Left colon (tissue), 2 donors: ENCODE measurements at regions not wholly inside any gene's neighbourhood (a gene's known extent, or its start where the extent isn't known, plus 50 kb on each side); places are given as distances from the start of the nearest gene placed in this dataset.
"Not testable (repeated sequence)": the region's sequence is repeated elsewhere in the genome, so short reads cannot be mapped to it uniquely, and the experiment has no call there.

ENCODE experiments used
- ATAC-seq: fragments of 200-7000 bp; cut with Tn5 transposase; one replicate; pipeline ENCODE4 v1.9.1; 2020; ENCODE audit warnings: mild to moderate bottlenecking, moderate library complexity
- DNase-seq, 2 donors: peaks; one replicate each; pipeline ENCODE4 v3.0.0-alpha.2; 2020
- intact Hi-C, 2 donors: fragments of 100-400 bp; cut with DNase I in 1 of 2; cut with micrococcal nuclease in 1 of 2; formaldehyde crosslinking; loops; one replicate each; pipeline versions ENCODE4 v1.11.2 to v1.14.0; 2022; cut with DNase I, micrococcal nuclease
- donor health status: DM: no; HTN: no; CAD: no.
- donor health status: DM: yes; HTN: yes; CAD: no.

- DNase-seq (no peak), ATAC-seq (no peak)
- intact Hi-C loops: no loop called here
These were observed 235.4 kb downstream of the PDCD6IP start for GRCh38 chr3:34033839-34034238.

DNA sequence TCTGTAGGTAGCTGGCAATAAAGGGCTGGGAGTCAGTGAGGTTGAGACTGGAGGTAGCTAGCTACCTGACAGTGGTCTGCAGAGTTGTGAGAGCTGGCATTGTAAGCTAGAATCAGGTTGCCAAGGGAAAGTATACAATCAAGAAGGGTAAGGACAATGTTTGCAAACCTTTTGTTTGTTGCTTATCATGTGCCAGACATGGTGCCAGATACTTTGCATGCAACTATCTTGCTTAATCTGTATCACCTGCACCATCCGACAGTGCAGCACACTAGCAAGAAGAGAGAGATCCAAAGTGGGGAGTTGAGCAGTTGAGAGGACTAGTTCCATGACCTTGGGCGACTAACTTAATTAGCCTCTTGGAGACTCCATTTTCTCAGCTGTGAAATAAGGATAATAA, 236.4 kb downstream of the PDCD6IP start:
- no peak for DNase-seq
- ATAC-seq: no peak
- intact Hi-C loops: no loop called here

GRCh38 chr3:34035775-34036174, 237.3 kb downstream of the PDCD6IP start:
- DNase-seq: no peak
- ATAC-seq: no peak
- intact Hi-C loops: no loop called here

GRCh38 chr3:34037260-34037659, 238.8 kb downstream of the PDCD6IP start:
- intact Hi-C loops: no loop called here
- no peak for DNase-seq
- ATAC-seq: no peak

GRCh38 chr3:34038131-34038530, 239.7 kb downstream of the PDCD6IP start:
- DNase-seq: no peak
- ATAC-seq: no peak
- intact Hi-C loops: no loop called here

- DNase-seq (no peak), ATAC-seq (no peak)
- intact Hi-C loops: no loop called here
These were observed 247.7 kb downstream of the PDCD6IP start for GRCh38 chr3:34046154-34046553.

GRCh38 chr3:34053626-34054025, 255.2 kb downstream of the PDCD6IP start:
- intact Hi-C loops: no loop called here
- ATAC-seq (no peak), DNase-seq (no peak)

GRCh38 chr3:34056181-34056910, 257.9 kb downstream of the PDCD6IP start:
- ATAC-seq (no peak), DNase-seq (no peak)
- intact Hi-C loops: no loop called here

GRCh38 chr3:34056951-34057390, 258.5 kb downstream of the PDCD6IP start:
- ATAC-seq (no peak), DNase-seq (no peak)
- intact Hi-C loops: no loop called here

DNA sequence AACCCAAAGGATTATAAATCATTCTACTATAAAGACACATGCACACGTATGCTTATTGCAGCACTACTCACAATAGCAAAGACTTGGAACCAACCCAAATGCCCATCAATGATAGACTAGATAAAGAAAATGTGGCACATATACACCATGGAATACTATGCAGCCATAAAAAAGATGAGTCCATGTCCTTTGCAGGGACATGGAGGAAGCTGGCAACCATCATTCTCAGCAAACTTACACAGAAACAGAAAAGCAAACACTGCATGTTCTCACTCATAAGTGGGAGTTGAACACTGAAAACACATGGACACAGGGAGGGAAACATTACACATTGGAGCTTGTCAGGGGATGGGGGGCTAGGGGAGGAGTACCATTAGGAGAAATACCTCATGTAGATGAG, 262.6 kb downstream of the PDCD6IP start:
- ATAC-seq, DNase-seq, intact Hi-C loops: not testable (repeated sequence)

GRCh38 chr3:34065901-34066300, 267.5 kb downstream of the PDCD6IP start:
- DNase-seq (no peak), ATAC-seq (no peak)
- intact Hi-C loops: no loop called here

DNA sequence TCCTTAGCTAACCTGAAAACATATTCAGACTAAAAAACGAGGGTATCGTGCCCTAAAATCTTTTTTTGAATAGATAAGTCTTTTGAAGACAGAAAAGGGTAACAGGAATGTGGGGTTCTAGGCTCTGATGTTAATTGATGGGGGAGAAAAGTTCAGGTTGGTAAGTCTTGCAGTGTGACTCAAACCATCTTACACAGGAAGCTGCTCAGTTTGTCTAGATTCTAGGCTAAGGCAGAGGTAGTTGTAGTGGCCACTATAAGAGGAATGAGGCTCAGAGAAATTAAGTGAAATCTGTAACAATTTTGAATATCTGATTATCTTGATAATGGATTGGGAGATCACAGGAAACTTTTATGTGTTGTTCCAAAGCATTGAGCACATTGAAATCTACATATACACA, 267.9 kb downstream of the PDCD6IP start:
- intact Hi-C loops: no loop called here
- no peak for ATAC-seq
- DNase-seq: no peak

DNA sequence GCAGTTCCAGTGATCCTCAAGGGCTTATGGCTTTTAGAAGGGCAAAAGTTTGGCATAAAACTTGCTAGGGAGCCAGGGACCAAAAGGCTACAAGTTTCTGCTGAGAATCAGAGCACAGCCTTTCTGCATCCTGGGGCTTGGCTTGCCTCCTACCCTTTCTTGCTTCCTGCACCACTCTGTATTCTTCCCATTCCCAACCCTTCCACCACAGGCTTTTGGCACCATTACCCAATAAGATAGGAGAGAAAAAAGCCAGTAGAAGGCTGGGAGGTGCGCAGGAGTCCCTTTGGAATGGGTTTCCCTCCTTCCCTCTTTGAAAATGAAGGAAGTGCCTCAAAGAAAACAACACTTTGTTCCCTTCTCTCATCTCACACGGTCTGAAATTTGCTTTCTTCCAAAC, 268.6 kb downstream of the PDCD6IP start:
- ATAC-seq (no peak), DNase-seq (no peak)
- intact Hi-C loops: no loop called here

DNA sequence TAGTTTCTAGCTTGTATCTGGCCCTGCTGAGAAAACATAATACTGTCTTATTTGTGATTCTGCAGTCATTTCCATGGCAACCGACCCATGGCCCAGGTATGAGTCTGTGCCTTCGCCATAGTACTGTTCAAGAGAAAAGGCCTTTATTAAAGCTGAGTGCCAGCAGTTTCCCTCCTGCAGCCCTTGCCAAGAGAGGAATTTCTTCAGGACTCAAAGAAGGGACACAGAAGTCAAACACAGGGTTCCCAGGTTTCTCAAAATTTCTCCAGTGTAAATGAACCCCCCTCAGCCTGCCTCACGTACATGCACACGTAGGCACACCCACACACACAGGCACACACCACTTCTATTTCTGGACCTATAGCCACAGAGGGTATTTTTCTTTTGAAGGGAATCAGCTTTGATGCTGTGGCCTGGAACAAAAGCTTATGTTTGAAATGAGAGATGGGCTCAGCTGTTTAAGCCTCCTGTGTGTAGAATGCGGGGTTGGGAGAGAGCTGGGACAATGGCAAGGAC, 269.2 kb downstream of the PDCD6IP start:
- intact Hi-C loops: no loop called here
- DNase-seq (no peak), ATAC-seq (no peak)

GRCh38 chr3:34068505-34068904, 270.1 kb downstream of the PDCD6IP start:
- ATAC-seq (no peak), DNase-seq (no peak)
- intact Hi-C loops: no loop called here

DNA sequence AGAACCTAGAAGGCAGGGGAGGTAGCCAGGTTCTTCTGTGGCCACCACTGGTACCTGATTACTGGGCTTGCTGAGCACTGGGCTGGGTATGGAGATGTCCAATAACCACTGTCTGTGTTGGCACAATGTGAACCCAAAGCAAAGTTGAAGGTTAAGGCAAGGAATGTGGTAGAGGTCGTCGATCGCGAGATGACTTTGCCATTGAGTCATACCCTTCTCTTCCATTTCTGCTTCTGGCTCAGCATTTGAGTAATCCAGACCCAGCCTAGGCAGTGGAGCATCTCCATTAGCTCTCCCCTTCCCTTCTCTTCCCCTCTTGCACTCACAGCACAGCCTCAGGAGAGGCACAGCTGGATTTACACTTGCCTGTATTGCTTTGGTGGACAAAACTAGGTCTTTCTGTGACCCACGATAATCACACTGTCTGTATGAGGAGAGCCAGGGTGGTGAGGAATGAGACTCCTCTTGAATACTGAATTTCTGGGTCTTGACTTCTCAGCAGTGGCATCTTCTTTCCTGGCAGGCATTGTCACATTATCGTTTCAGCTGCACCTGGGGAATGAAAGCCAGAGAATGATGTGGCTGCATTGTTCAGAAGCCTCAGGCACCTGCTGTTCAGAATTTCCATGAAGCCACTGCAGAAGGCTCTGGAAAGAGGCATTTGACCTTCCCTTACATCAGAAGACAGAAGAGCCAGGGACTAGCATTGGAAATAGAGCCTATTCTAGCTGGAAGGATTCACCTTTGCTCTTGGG, 272.6 kb downstream of the PDCD6IP start:
- intact Hi-C loops: no loop called here
- ATAC-seq (no peak), DNase-seq (no peak)

- intact Hi-C loops: no loop called here
- DNase-seq (no peak), ATAC-seq (no peak)
These were observed 273.9 kb downstream of the PDCD6IP start for GRCh38 chr3:34072297-34072696.

GRCh38 chr3:34073111-34073510, 274.7 kb downstream of the PDCD6IP start:
- intact Hi-C loops: no loop called here
- ATAC-seq: no peak
- no peak for DNase-seq

DNA sequence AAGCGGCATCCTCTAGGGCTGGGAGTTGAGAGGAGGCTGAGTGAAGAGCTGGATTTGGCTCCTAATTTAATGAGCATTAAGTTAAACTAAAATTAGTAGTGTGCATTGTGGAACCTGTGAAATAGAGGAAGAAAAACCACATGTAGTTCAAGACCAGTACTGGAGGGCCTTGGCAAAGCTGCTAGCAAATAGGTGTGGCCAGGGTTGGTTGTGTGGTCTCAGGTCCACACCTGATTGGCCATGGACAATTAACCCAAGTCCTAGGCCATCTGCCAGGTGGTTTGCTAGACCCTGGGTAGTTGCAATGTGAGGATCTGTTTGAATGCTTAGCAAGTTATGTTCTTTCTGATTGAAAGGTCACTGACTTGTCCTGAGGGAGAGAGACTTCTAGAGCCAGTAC, 275.5 kb downstream of the PDCD6IP start:
- ATAC-seq (no peak), DNase-seq (no peak)
- intact Hi-C loops: no loop called here

DNA sequence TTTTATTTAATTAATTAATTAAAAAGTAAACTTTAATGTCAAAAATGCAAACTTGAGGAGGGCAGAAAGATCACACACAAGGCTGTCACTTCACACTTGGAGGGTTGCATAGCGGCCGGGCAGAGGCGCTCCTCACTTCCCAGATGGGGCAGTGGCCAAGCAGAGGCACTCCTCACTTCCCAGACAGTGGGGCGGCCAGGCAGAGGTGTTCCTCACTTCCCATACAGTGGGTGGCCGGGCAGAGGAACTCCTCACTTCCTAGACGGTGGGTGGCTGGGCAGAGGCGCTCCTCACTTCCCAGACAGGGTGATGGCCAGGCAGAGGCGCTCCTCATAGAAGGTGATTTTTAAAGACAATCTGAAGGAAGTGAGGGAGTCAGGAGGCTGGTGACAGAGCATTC, 277.5 kb downstream of the PDCD6IP start:
- ATAC-seq: no peak
- DNase-seq: no peak
- intact Hi-C loops: no loop called here
